GM12878 (cell line): ENCODE measurements at regions not wholly inside any gene's neighbourhood (a gene's known extent, or its start where the extent isn't known, plus 50 kb on each side); places are given as distances from the start of the nearest gene placed in this dataset.

Experiments
- ATAC-seq: fragments of 200-7000 bp; cut with Tn5 transposase; 3 replicates; pipeline ENCODE4 v1.9.1; 2020; ENCODE audit warnings: mild to moderate bottlenecking, moderate library complexity
- BruUV-seq: library from RNA; stranded (reverse); fragments of 400-500 nt; replicated peaks from 2 replicates; lab custom pipeline; 2021; lab: Mats Ljungman, UMichigan
- CTCF ChIA-PET: fragments of 300-600 bp; sonication (Branson Sonifier 250); formaldehyde crosslinking; extraction: SDS; loops from one replicate; lab custom pipeline; 2021; ENCODE audit warnings: inconsistent platforms; lab: Yijun Ruan, JAX
- POLR2A ChIA-PET: fragments of 350-600 bp; formaldehyde crosslinking; extraction: SDS; loops from one replicate; lab custom pipeline; 2021; ENCODE audit warnings: inconsistent platforms; lab: Charles Lee
- RAD21 ChIA-PET: fragments of 300-600 bp; sonication (Branson Sonifier 250); formaldehyde crosslinking; loops from one replicate; lab custom pipeline; 2023; ENCODE audit warnings: antibody characterized with exemption; ENCODE audit not compliant: unreplicated experiment; lab: Charles Lee
- SMC1A ChIA-PET: fragments of 300-600 bp; sonication (Branson Sonifier 250); formaldehyde crosslinking; loops from one replicate; lab custom pipeline; 2023; ENCODE audit not compliant: unreplicated experiment, uncharacterized antibody; lab: Charles Lee
- DNase-seq: peaks from one replicate; pipeline ENCODE4 v3.0.0-alpha.2; 2011; ENCODE audit warnings: low read depth, low spot score
- FAIRE-seq: peaks from 3 replicates; lab custom pipeline; 2011; peaks lifted over from hg19 to GRCh38; lab: Jason Lieb, UNC
- H2AFZ ChIP-seq: 2 replicates; pipeline ENCODE4 v1.6.0; 2011; ENCODE audit warnings: low read depth, low read length, control low read depth; ENCODE audit not compliant: control insufficient read depth
- H3K27ac ChIP-seq: 2 replicates; pipeline ENCODE4 v1.5.1; 2011; ENCODE audit warnings: control low read depth; ENCODE audit not compliant: control insufficient read depth, insufficient read depth
- H3K27me3 ChIP-seq, 2 experiments: replicated peaks in 1 of 2; 2 replicates each; pipeline versions ENCODE4 v1.6.0 to v1.6.1; 2011; ENCODE audit warnings: low read length in 1 of 2; ENCODE audit not compliant: control insufficient read depth in 2 of 2, insufficient read depth in 2 of 2
- H3K36me3 ChIP-seq, 2 experiments: 2 replicates each; pipeline ENCODE4 v1.5.1; 2011; ENCODE audit warnings: low read length in 1 of 2; ENCODE audit not compliant: control insufficient read depth in 2 of 2, insufficient read depth in 2 of 2
- H3K4me1 ChIP-seq: 2 replicates; pipeline ENCODE4 v1.6.1; 2011; ENCODE audit warnings: mild to moderate bottlenecking, low read length, moderate library complexity, mixed read lengths; ENCODE audit not compliant: control insufficient read depth, insufficient read depth
- H3K4me2 ChIP-seq: 2 replicates; pipeline ENCODE4 v1.6.0; 2011; ENCODE audit warnings: control low read depth; ENCODE audit not compliant: control insufficient read depth, insufficient read depth
- H3K4me3 ChIP-seq: fragments of 200-600 bp; sonication (generic); 2 replicates; pipeline ENCODE4 v1.5.1; 2016
- H3K79me2 ChIP-seq: 2 replicates; pipeline ENCODE4 v1.6.0; 2011; ENCODE audit warnings: low read length; ENCODE audit not compliant: control insufficient read depth, insufficient read depth
- H3K9ac ChIP-seq: 2 replicates; pipeline ENCODE4 v1.8.0; 2011; ENCODE audit warnings: low read length, control low read depth, mixed read lengths; ENCODE audit not compliant: control insufficient read depth, insufficient read depth
- H3K9me3 ChIP-seq: replicated peaks from 3 replicates; pipeline ENCODE4 v1.5.1; 2011; ENCODE audit warnings: mild to moderate bottlenecking, low read length; ENCODE audit not compliant: control insufficient read depth, insufficient read depth
- H4K20me1 ChIP-seq: 2 replicates; pipeline ENCODE4 v1.6.0; 2011; ENCODE audit not compliant: control insufficient read depth, insufficient read depth
- E4F1 ChIP-seq: fragments of 450-650 bp; IDR thresholded peaks from 2 replicates; pipeline ENCODE4 v1.6.1; 2018; ENCODE audit warnings: borderline replicate concordance, mild to moderate bottlenecking; ENCODE audit not compliant: partially characterized antibody
- GABPA ChIP-seq: IDR thresholded peaks from 2 replicates; pipeline ENCODE4 v1.6.1; 2014; ENCODE audit warnings: antibody characterized with exemption, low read depth, mild to moderate bottlenecking, inconsistent platforms
- KDM1A ChIP-seq: fragments of 200-600 bp; sonication (generic); IDR thresholded peaks from 2 replicates; pipeline ENCODE4 v1.6.1; 2016; ENCODE audit warnings: borderline replicate concordance
- SP1 ChIP-seq: IDR thresholded peaks from one replicate; pipeline ENCODE4 v1.6.1; 2011; ENCODE audit warnings: low read depth, low read length
- WGBS: methylation state at CpG from one replicate; pipeline ENCODE4 v1.1.6; 2016; ENCODE audit warnings: low lambda C conversion rate; ENCODE audit not compliant: insufficient replicate concordance, insufficient coverage; ENCODE audit errors: missing lambda C conversion rate; 5-methylcytosine and 5-hydroxymethylcytosine counted together
- in situ Hi-C: fragments of 300-500 bp; cut with MboI; formaldehyde crosslinking; loops from 9 replicates; pipeline ENCODE4 v1.14.3; 2018; ENCODE audit warnings: mixed read lengths
- intact Hi-C: fragments of 100-400 bp; cut with micrococcal nuclease; formaldehyde crosslinking; loops from one replicate; pipeline ENCODE4 v1.14.2; 2022; ENCODE audit not compliant: unreplicated experiment

- no peaks in the 10 kb centered on the region; a peak in 1 of 4 replicates for H3K27me3 ChIP-seq
- H3K9me3 ChIP-seq: no peaks in the 10 kb centered on the region
- no peaks in the 10 kb centered on the region for H3K4me1 ChIP-seq
- H4K20me1 ChIP-seq: no peaks in the 10 kb centered on the region
- no peak overlapping the region for H2AFZ ChIP-seq
- no peaks in the 10 kb centered on the region for H3K79me2 ChIP-seq
- no peak for FAIRE-seq
- no peak overlapping the region for H3K4me2 ChIP-seq
- ChIA-PET POLR2A (no interaction called here), SMC1A (no interaction called here)
- no peak overlapping the region for H3K27ac ChIP-seq
- in situ Hi-C loops (no loop called here), intact Hi-C loops (no loop called here)
- TF ChIP-seq SP1 (no peak), GABPA (no peak), E4F1 (no peak), KDM1A (no peak)
- TF ChIP-seq, all 136 proteins: peak for 0
- BruUV-seq: no TSS peak
- ChIA-PET CTCF (no interaction called here), RAD21 (no interaction called here)
- Histone ChIP-seq H3K36me3 (no peaks in the 10 kb centered on the region), H3K4me3 (no peak overlapping the region), H3K9ac (no peak overlapping the region)
- ATAC-seq (no peak), DNase-seq (no peak)
- WGBS: 29% methylated on average over 13 of the region's 13 CpGs
Measured at GRCh38 chr2:145007093-145007959, 487.4 kb upstream of the ZEB2 start.
